ENCODE measurements at regions not wholly inside any gene's neighbourhood (a gene's known extent, or its start where the extent isn't known, plus 50 kb on each side); places are given as distances from the start of the nearest gene placed in this dataset.

- no peak for DNase-seq (ENCODE audit: low read depth in 2 of 3, low spot score in 2 of 3)
Measured at GRCh38 chr2:83695530-83695929, 763.5 kb downstream of the SUCLG1 start.

- no peak for DNase-seq (ENCODE audit: low read depth in 2 of 3, low spot score in 2 of 3)
Measured at GRCh38 chr2:83695037-83695436, 764.0 kb downstream of the SUCLG1 start.

- DNase-seq (ENCODE audit: low read depth in 2 of 3, low spot score in 2 of 3): no peak
Measured at GRCh38 chr2:83689402-83689801, 769.7 kb downstream of the SUCLG1 start.

- no peak for DNase-seq (ENCODE audit: low read depth in 2 of 3, low spot score in 2 of 3)
Measured at GRCh38 chr2:83686863-83687262, 772.2 kb downstream of the SUCLG1 start.

- DNase-seq (ENCODE audit: low read depth in 2 of 3, low spot score in 2 of 3): no peak
Measured at GRCh38 chr2:83674050-83674449, 785.0 kb downstream of the SUCLG1 start.

- no peak for DNase-seq (ENCODE audit: low read depth in 2 of 3, low spot score in 2 of 3)
Measured at GRCh38 chr2:83665894-83666293, 793.2 kb downstream of the SUCLG1 start.

GRCh38 chr2:83665154-83665553, 793.9 kb downstream of the SUCLG1 start:
- no peak for DNase-seq (ENCODE audit: low read depth in 2 of 3, low spot score in 2 of 3)

- DNase-seq (ENCODE audit: low read depth in 2 of 3, low spot score in 2 of 3): no peak
Measured at GRCh38 chr2:83661711-83662110, 797.4 kb downstream of the SUCLG1 start.

GRCh38 chr2:83654091-83654611, 804.9 kb downstream of the SUCLG1 start:
- DNase-seq (ENCODE audit: low read depth in 2 of 3, low spot score in 2 of 3): no peak

- DNase-seq (ENCODE audit: low read depth in 2 of 3, low spot score in 2 of 3): no peak
Measured at GRCh38 chr2:83650898-83651297, 808.2 kb downstream of the SUCLG1 start.

GRCh38 chr2:83650161-83650560, 808.9 kb downstream of the SUCLG1 start:
- DNase-seq (ENCODE audit: low read depth in 2 of 3, low spot score in 2 of 3): no peak

- DNase-seq (ENCODE audit: low read depth in 2 of 3, low spot score in 2 of 3): no peak
Measured at GRCh38 chr2:83640506-83640905, 818.6 kb downstream of the SUCLG1 start.

GRCh38 chr2:83633423-83633822, 825.7 kb downstream of the SUCLG1 start:
- no peak for DNase-seq (ENCODE audit: low read depth in 2 of 3, low spot score in 2 of 3)

- DNase-seq (ENCODE audit: low read depth in 2 of 3, low spot score in 2 of 3): no peak
Measured at GRCh38 chr2:83630351-83630750, 828.7 kb downstream of the SUCLG1 start.

GRCh38 chr2:83615511-83615910, 843.6 kb downstream of the SUCLG1 start:
- no peak for DNase-seq (ENCODE audit: low read depth in 2 of 3, low spot score in 2 of 3)

GRCh38 chr2:83613178-83613577, 845.9 kb downstream of the SUCLG1 start:
- DNase-seq (ENCODE audit: low read depth in 2 of 3, low spot score in 2 of 3): no peak

GRCh38 chr2:83602753-83603152, 856.3 kb downstream of the SUCLG1 start:
- DNase-seq (ENCODE audit: low read depth in 2 of 3, low spot score in 2 of 3): no peak

GRCh38 chr2:83596592-83597282, 862.3 kb downstream of the SUCLG1 start:
- DNase-seq (ENCODE audit: low read depth in 2 of 3, low spot score in 2 of 3): no peak

GRCh38 chr2:83595926-83596325, 863.2 kb downstream of the SUCLG1 start:
- no peak for DNase-seq (ENCODE audit: low read depth in 2 of 3, low spot score in 2 of 3)

- DNase-seq (ENCODE audit: low read depth in 2 of 3, low spot score in 2 of 3): no peak
Measured at GRCh38 chr2:83595121-83595690, 863.9 kb downstream of the SUCLG1 start.

- no peak for DNase-seq (ENCODE audit: low read depth in 2 of 3, low spot score in 2 of 3)
Measured at GRCh38 chr2:83594241-83595120, 864.6 kb downstream of the SUCLG1 start.
